HepG2 (cell line): ENCODE measurements at regions not wholly inside any gene's neighbourhood (a gene's known extent, or its start where the extent isn't known, plus 50 kb on each side); places are given as distances from the start of the nearest gene placed in this dataset.
A peak's percentile ranks its signal among the peaks of the same experiment; 100 is the strongest.

ENCODE experiments used
- ATAC-seq: fragments of 200-7000 bp; cut with Tn5 transposase; 3 replicates; pipeline ENCODE4 v1.9.1; 2020; ENCODE audit warnings: mild to moderate bottlenecking, moderate library complexity
- BruUV-seq: library from RNA; stranded (reverse); fragments of 400-500 nt; replicated peaks from 2 replicates; lab custom pipeline; 2021; lab: Mats Ljungman, UMichigan
- CTCF ChIA-PET: fragments of 300-600 bp; formaldehyde crosslinking; extraction: SDS; loops from one replicate; lab custom pipeline; 2021; ENCODE audit warnings: low total read pairs, inconsistent platforms, low intra/inter-chr PET ratio; lab: Yijun Ruan, JAX
- POLR2A ChIA-PET: fragments of 350-600 bp; sonication (Branson Sonifier 250); formaldehyde crosslinking; loops from one replicate; lab custom pipeline; 2020; ENCODE audit warnings: antibody characterized with exemption, inconsistent platforms; lab: Yijun Ruan, JAX
- DNase-seq: peaks from one replicate; pipeline ENCODE4 v3.0.0-alpha.2; 2015; ENCODE audit warnings: low spot score
- FAIRE-seq: peaks from 3 replicates; lab custom pipeline; 2011; peaks lifted over from hg19 to GRCh38; lab: Jason Lieb, UNC
- H2AFZ ChIP-seq: one replicate; pipeline ENCODE4 v1.6.1; 2011; ENCODE audit warnings: low read length, inconsistent platforms
- H3K27ac ChIP-seq: fragments of 300-600 bp; 3 replicates; pipeline ENCODE4 v1.8.0; 2011; ENCODE audit warnings: mixed run types, mild to moderate bottlenecking, mixed read lengths, low read length, inconsistent platforms; ENCODE audit not compliant: insufficient read depth; ENCODE audit errors: extremely low read length
- H3K27me3 ChIP-seq, 2 experiments: fragments of 200-600 bp in 1 of 2; 2 replicates in 1 of 2; 3 replicates in 1 of 2; pipeline versions ENCODE4 v1.6.0 to v1.8.0; 2011; ENCODE audit warnings: low read length in 2 of 2, mild to moderate bottlenecking in 2 of 2, moderate library complexity in 2 of 2, inconsistent platforms in 1 of 2; ENCODE audit not compliant: insufficient read depth in 2 of 2, control insufficient read depth in 1 of 2
- H3K36me3 ChIP-seq, 2 experiments: fragments of 200-600 bp in 1 of 2; replicated peaks in 1 of 2; 2 replicates in 1 of 2; 3 replicates in 1 of 2; pipeline versions ENCODE4 v1.5.1 to v1.8.0; 2011; ENCODE audit warnings: low read length in 2 of 2, inconsistent platforms in 1 of 2; ENCODE audit not compliant: insufficient read depth in 2 of 2, control insufficient read depth in 1 of 2
- H3K4me1 ChIP-seq: 2 replicates; pipeline ENCODE4 v1.5.1; 2012; ENCODE audit warnings: low read length, inconsistent platforms; ENCODE audit not compliant: insufficient read depth
- H3K4me2 ChIP-seq: 2 replicates; pipeline ENCODE4 v1.6.0; 2011; ENCODE audit warnings: low read depth, low read length, inconsistent platforms
- H3K4me3 ChIP-seq, 3 experiments: fragments of 200-600 bp in 1 of 3; sonication (generic), shearing (Covaris generic) in 1 of 3; replicated peaks in 1 of 3; 2 replicates each; pipeline ENCODE4 v1.5.1; 2011 to 2016; ENCODE audit warnings: low read length in 3 of 3, inconsistent platforms in 2 of 3, low read depth in 2 of 3, mild to moderate bottlenecking in 2 of 3, control low read depth in 1 of 3, mixed read lengths in 1 of 3; ENCODE audit not compliant: insufficient read depth in 1 of 3
- H3K79me2 ChIP-seq: one replicate; pipeline ENCODE4 v1.6.1; 2011; ENCODE audit warnings: low read length, inconsistent platforms; ENCODE audit not compliant: insufficient read depth
- H3K9ac ChIP-seq: 2 replicates; pipeline ENCODE4 v1.6.0; 2011; ENCODE audit warnings: mild to moderate bottlenecking, low read depth, low read length, inconsistent platforms; ENCODE audit not compliant: insufficient read depth
- H3K9me3 ChIP-seq: 2 replicates; pipeline ENCODE4 v1.5.1; 2012; ENCODE audit warnings: mild to moderate bottlenecking, low read length
- H4K20me1 ChIP-seq: 2 replicates; pipeline ENCODE4 v1.6.0; 2011; ENCODE audit warnings: inconsistent platforms, mild to moderate bottlenecking, low read length, moderate library complexity; ENCODE audit not compliant: insufficient read depth
- IRF2 ChIP-seq: IDR thresholded peaks from 2 replicates; pipeline ENCODE4 v1.6.1; 2018; ENCODE audit warnings: missing genetic modification reagents, missing compliant biosample characterization
- RBAK ChIP-seq: sonication (generic); formaldehyde crosslinking; IDR thresholded peaks from 2 replicates; pipeline ENCODE4 v1.5.1; 2020; ENCODE audit warnings: mild to moderate bottlenecking, missing genetic modification reagents
- STAG1 ChIP-seq: sonication (generic); formaldehyde crosslinking; IDR thresholded peaks from 2 replicates; pipeline ENCODE4 v1.4.0; 2020; ENCODE audit warnings: missing genetic modification reagents
- TAF1 ChIP-seq: sonication (generic); formaldehyde crosslinking; IDR thresholded peaks from 2 replicates; pipeline ENCODE4 v1.4.0; 2020; ENCODE audit warnings: missing genetic modification reagents
- WGBS: methylation state at CpG from one replicate; pipeline ENCODE4 v1.1.6; 2017; ENCODE audit warnings: low lambda C conversion rate; 5-methylcytosine and 5-hydroxymethylcytosine counted together
- in situ Hi-C: cut with HindIII; loops from 2 replicates; pipeline ENCODE4 v1.10.0; 2017; ENCODE audit warnings: low pct_unique_long_range_greater_than_20kb; ENCODE audit not compliant: extremely low pct_ligation_motif_present
- intact Hi-C: fragments of 100-400 bp; cut with micrococcal nuclease; formaldehyde crosslinking; loops from one replicate; pipeline ENCODE4 v1.10.0; 2022; ENCODE audit not compliant: unreplicated experiment
- TF ChIP-seq, protein P1 (sequence below): IDR thresholded peaks from 2 replicates; pipeline ENCODE4 v1.6.1; 2016; ENCODE audit warnings: missing biosample characterization, missing genetic modification reagents, low read depth
- TF ChIP-seq, protein P2 (sequence below): sonication (generic); formaldehyde crosslinking; IDR thresholded peaks from 2 replicates; pipeline ENCODE4 v1.5.0; 2020; ENCODE audit warnings: missing genetic modification reagents
- TF ChIP-seq, protein P3 (sequence below): sonication (generic); formaldehyde crosslinking; IDR thresholded peaks from 2 replicates; pipeline ENCODE4 v1.5.0; 2020; ENCODE audit warnings: mild to moderate bottlenecking, missing genetic modification reagents, moderate library complexity

DNA sequence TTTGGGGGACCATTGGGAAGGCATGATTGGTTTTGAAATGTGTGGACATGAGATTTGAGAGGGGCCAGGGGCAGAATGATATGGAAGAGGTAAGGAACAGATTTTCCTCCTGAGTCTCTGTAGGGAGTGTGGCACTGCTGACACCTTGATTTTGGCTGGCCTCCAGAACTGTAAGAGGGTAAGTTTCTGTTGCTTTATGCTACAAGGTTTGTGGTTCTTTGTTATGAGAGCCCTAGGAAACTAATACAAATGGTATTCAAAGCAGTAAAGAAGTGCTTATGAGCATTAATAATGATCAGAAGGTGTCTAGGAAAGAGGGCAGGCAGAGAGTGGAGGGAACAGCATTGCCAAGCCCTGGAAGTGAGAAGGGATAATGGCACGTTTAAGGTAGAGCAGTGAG is 574.3 kb upstream of the NXPH2 start (continued):
- TF ChIP-seq, protein P1, sequence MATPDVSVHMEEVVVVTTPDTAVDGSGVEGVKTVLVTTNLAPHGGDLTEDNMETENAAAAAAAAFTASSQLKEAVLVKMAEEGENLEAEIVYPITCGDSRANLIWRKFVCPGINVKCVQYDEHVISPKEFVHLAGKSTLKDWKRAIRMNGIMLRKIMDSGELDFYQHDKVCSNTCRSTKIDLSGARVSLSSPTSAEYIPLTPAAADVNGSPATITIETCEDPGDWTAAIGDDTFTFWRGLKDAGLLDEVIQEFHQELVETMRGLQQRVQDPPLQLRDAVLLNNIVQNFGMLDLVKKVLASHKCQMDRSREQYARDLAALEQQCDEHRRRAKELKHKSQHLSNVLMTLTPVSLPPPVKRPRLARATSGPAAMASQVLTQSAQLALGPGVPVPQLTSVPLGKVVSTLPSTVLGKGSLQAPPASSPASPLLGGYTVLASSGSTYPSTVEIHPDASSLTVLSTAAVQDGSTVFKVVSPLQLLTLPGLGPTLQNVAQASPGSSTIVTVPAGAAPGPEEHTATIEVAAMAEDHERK (CRISPR knock-in tag) = no peak
- TF ChIP-seq IRF2 (no peak), RBAK (CRISPR knock-in tag) (no peak)
- TF ChIP-seq, protein P2, sequence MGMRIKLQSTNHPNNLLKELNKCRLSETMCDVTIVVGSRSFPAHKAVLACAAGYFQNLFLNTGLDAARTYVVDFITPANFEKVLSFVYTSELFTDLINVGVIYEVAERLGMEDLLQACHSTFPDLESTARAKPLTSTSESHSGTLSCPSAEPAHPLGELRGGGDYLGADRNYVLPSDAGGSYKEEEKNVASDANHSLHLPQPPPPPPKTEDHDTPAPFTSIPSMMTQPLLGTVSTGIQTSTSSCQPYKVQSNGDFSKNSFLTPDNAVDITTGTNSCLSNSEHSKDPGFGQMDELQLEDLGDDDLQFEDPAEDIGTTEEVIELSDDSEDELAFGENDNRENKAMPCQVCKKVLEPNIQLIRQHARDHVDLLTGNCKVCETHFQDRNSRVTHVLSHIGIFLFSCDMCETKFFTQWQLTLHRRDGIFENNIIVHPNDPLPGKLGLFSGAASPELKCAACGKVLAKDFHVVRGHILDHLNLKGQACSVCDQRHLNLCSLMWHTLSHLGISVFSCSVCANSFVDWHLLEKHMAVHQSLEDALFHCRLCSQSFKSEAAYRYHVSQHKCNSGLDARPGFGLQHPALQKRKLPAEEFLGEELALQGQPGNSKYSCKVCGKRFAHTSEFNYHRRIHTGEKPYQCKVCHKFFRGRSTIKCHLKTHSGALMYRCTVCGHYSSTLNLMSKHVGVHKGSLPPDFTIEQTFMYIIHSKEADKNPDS (CRISPR knock-in tag) = no peak
- TF ChIP-seq, all 625 proteins: peak for 0

DNA sequence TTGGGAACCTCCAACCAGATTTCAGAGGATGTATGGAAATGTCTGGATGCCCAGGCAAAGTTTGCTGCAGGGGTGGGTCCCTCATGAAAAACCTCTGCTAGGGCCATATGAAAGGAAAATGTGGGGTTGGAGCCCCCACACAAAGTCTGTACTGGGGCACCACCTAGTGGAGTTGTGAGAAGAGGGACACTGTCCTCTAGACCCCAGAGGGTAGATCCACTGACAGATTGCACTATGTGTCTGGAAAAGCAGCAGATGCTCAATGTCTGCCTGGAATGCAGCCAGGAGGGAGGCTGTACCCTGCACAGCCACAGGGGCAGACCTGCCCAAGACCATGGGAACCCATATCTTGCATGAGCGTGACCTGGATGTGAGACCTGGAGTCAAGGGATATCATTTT is 573.7 kb upstream of the NXPH2 start:
- TF ChIP-seq, protein P3, sequence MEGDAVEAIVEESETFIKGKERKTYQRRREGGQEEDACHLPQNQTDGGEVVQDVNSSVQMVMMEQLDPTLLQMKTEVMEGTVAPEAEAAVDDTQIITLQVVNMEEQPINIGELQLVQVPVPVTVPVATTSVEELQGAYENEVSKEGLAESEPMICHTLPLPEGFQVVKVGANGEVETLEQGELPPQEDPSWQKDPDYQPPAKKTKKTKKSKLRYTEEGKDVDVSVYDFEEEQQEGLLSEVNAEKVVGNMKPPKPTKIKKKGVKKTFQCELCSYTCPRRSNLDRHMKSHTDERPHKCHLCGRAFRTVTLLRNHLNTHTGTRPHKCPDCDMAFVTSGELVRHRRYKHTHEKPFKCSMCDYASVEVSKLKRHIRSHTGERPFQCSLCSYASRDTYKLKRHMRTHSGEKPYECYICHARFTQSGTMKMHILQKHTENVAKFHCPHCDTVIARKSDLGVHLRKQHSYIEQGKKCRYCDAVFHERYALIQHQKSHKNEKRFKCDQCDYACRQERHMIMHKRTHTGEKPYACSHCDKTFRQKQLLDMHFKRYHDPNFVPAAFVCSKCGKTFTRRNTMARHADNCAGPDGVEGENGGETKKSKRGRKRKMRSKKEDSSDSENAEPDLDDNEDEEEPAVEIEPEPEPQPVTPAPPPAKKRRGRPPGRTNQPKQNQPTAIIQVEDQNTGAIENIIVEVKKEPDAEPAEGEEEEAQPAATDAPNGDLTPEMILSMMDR = peak; percentile 36
- TF ChIP-seq STAG1 (peak; percentile 35; the same call in 1 of the 2 replicates), TAF1 (no peak)
- POLR2A ChIA-PET = no interaction called here
- Histone ChIP-seq H3K27me3 (no peaks in the 10 kb centered on the region), H3K79me2 (no peaks in the 10 kb centered on the region), H4K20me1 (no peaks in the 10 kb centered on the region), H3K9ac (no peak overlapping the region), H2AFZ (no peak overlapping the region), H3K36me3 (no peaks in the 10 kb centered on the region), H3K4me3 (no peak overlapping the region), H3K4me1 (no peaks in the 10 kb centered on the region), H3K9me3 (peaks cover 30% of the 10 kb centered on the region), H3K27ac (no peak overlapping the region), H3K4me2 (no peak overlapping the region)
- ATAC-seq = no peak
- intact Hi-C loops = loop anchor here (5.0 kb wide), 1 partner anchor 432 kb away; no protein-coding TSS in a partner anchor
- no TSS peak for BruUV-seq
- FAIRE-seq = no peak
- CTCF ChIA-PET = no interaction called here
- DNase-seq = no peak
- 0% methylated on average over 1 of the region's 1 CpG for WGBS
- in situ Hi-C loops = no loop called here
